ENCODE measurements at regions not wholly inside any gene's neighbourhood (a gene's known extent, or its start where the extent isn't known, plus 50 kb on each side); places are given as distances from the start of the nearest gene placed in this dataset.

GRCh38 chr2:212659441-212659840 is 120.8 kb upstream of the ERBB4 start:
- TF ChIP-seq, protein P1, sequence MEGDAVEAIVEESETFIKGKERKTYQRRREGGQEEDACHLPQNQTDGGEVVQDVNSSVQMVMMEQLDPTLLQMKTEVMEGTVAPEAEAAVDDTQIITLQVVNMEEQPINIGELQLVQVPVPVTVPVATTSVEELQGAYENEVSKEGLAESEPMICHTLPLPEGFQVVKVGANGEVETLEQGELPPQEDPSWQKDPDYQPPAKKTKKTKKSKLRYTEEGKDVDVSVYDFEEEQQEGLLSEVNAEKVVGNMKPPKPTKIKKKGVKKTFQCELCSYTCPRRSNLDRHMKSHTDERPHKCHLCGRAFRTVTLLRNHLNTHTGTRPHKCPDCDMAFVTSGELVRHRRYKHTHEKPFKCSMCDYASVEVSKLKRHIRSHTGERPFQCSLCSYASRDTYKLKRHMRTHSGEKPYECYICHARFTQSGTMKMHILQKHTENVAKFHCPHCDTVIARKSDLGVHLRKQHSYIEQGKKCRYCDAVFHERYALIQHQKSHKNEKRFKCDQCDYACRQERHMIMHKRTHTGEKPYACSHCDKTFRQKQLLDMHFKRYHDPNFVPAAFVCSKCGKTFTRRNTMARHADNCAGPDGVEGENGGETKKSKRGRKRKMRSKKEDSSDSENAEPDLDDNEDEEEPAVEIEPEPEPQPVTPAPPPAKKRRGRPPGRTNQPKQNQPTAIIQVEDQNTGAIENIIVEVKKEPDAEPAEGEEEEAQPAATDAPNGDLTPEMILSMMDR (IDR thresholded peaks at IDR 0.05), result no peak
- TF ChIP-seq POLR2AphosphoS5 (IDR thresholded peaks at IDR 0.05), result no peak

Data from transverse colon (tissue), 4 donors.